Endothelial cell of umbilical vein (primary cell): ENCODE measurements at regions not wholly inside any gene's neighbourhood (a gene's known extent, or its start where the extent isn't known, plus 50 kb on each side); places are given as distances from the start of the nearest gene placed in this dataset.

Experiments
- BruUV-seq: library from RNA; stranded (reverse); fragments of 400-500 nt; replicated peaks from 2 replicates; lab custom pipeline; 2021; lab: Mats Ljungman, UMichigan
- CTCF ChIA-PET: fragments of 300-600, 350-600 bp; sonication (Branson Sonifier 250); formaldehyde crosslinking; loops from one replicate; lab custom pipeline; 2021; ENCODE audit warnings: antibody characterized with exemption, inconsistent platforms; lab: Charles Lee
- POLR2A ChIA-PET: fragments of 300-600, 350-600 bp; sonication (Branson Sonifier 250); formaldehyde crosslinking; loops from one replicate; lab custom pipeline; 2021; ENCODE audit warnings: antibody characterized with exemption, inconsistent platforms; lab: Charles Lee
- DNase-seq: peaks from one replicate; pipeline ENCODE4 v3.0.0-alpha.2; 2011; ENCODE audit warnings: low read depth, low spot score
- FAIRE-seq: peaks from 2 replicates; lab custom pipeline; 2011; peaks lifted over from hg19 to GRCh38; lab: Jason Lieb, UNC
- H2AFZ ChIP-seq: 2 replicates; pipeline ENCODE4 v1.6.0; 2012; ENCODE audit warnings: low read depth, low read length, control low read depth, inconsistent platforms
- H3K27ac ChIP-seq: 2 replicates; pipeline ENCODE4 v1.5.1; 2011; ENCODE audit warnings: low read depth, mild to moderate bottlenecking, control low read depth, low read length, moderate library complexity; ENCODE audit not compliant: insufficient read depth
- H3K27me3 ChIP-seq, 2 experiments: 2 replicates each; pipeline versions ENCODE4 v1.6.0 to v1.6.1; 2011; ENCODE audit warnings: low read length in 2 of 2, mixed read lengths in 1 of 2; ENCODE audit not compliant: control insufficient read depth in 2 of 2, insufficient read depth in 2 of 2
- H3K36me3 ChIP-seq, 2 experiments: 2 replicates in 1 of 2; 3 replicates in 1 of 2; pipeline ENCODE4 v1.5.1; 2011; ENCODE audit warnings: low read length in 2 of 2, mild to moderate bottlenecking in 1 of 2, moderate library complexity in 1 of 2; ENCODE audit not compliant: control insufficient read depth in 2 of 2, insufficient read depth in 2 of 2; ENCODE audit errors: extremely low read depth in 1 of 2
- H3K4me1 ChIP-seq: 3 replicates; pipeline ENCODE4 v1.5.1; 2011; ENCODE audit warnings: mild to moderate bottlenecking, low read length; ENCODE audit not compliant: control insufficient read depth, insufficient read depth; ENCODE audit errors: extremely low read depth
- H3K4me2 ChIP-seq: 2 replicates; pipeline ENCODE4 v1.6.1; 2011; ENCODE audit warnings: low read length, control low read depth, mixed read lengths; ENCODE audit not compliant: insufficient read depth
- H3K4me3 ChIP-seq, 3 experiments: fragments of 200-600 bp in 1 of 3; sonication (generic), shearing (Covaris generic) in 1 of 3; replicated peaks in 1 of 3; 2 replicates each; pipeline ENCODE4 v1.5.1; 2011 to 2016; ENCODE audit warnings: control low read depth in 3 of 3, low read length in 3 of 3, mild to moderate bottlenecking in 2 of 3, inconsistent platforms in 1 of 3, low read depth in 1 of 3, moderate library complexity in 1 of 3; ENCODE audit not compliant: insufficient read depth in 1 of 3
- H3K79me2 ChIP-seq: 2 replicates; pipeline ENCODE4 v1.6.0; 2012; ENCODE audit warnings: low read length, inconsistent platforms; ENCODE audit not compliant: control insufficient read depth, insufficient read depth
- H3K9ac ChIP-seq: replicated peaks from 2 replicates; pipeline ENCODE3; 2011; ENCODE audit warnings: low read length, control low read depth; ENCODE audit not compliant: insufficient read depth; ENCODE audit errors: extremely low read depth
- H3K9me1 ChIP-seq: replicated peaks from 3 replicates; pipeline ENCODE4 v1.6.0; 2011; ENCODE audit warnings: mild to moderate bottlenecking, low read length; ENCODE audit not compliant: control insufficient read depth, insufficient read depth; ENCODE audit errors: extremely low read depth
- H3K9me3 ChIP-seq: replicated peaks from 2 replicates; pipeline ENCODE4 v1.5.1; 2012; ENCODE audit warnings: low read length, inconsistent platforms; ENCODE audit not compliant: control insufficient read depth, insufficient read depth
- H4K20me1 ChIP-seq: replicated peaks from 2 replicates; pipeline ENCODE3; 2011; ENCODE audit warnings: mild to moderate bottlenecking, low read length; ENCODE audit not compliant: control insufficient read depth, insufficient read depth; ENCODE audit errors: extremely low read depth
- CTCF ChIP-seq, 2 donors: IDR thresholded peaks; 1 replicate in 1 of 2; 2 replicates in 1 of 2; pipeline ENCODE4 v1.5.1; 2011; ENCODE audit warnings: low read length in 2 of 2, mild to moderate bottlenecking in 2 of 2, moderate library complexity in 2 of 2, control low read depth in 1 of 2, inconsistent platforms in 1 of 2, low read depth in 1 of 2; ENCODE audit not compliant: insufficient read depth in 1 of 2; ENCODE audit errors: extremely low read depth in 1 of 2
- EZH2 ChIP-seq: IDR thresholded peaks from 2 replicates; pipeline ENCODE4 v1.6.1; 2012; ENCODE audit warnings: borderline replicate concordance, low read depth, mild to moderate bottlenecking, moderate library complexity, low read length, inconsistent platforms; ENCODE audit not compliant: severe bottlenecking
- FOS ChIP-seq: IDR thresholded peaks from 2 replicates; pipeline ENCODE4 v1.6.1; 2011; ENCODE audit warnings: mild to moderate bottlenecking, low read length, moderate library complexity, borderline replicate concordance; ENCODE audit not compliant: insufficient read depth
- GATA2 ChIP-seq: IDR thresholded peaks from 2 replicates; pipeline ENCODE4 v1.7.0; 2011; ENCODE audit warnings: low read depth, mild to moderate bottlenecking, moderate library complexity, mixed read lengths, low read length; ENCODE audit not compliant: insufficient read length, insufficient read depth
- JUN ChIP-seq: IDR thresholded peaks from 2 replicates; pipeline ENCODE4 v1.6.1; 2011; ENCODE audit warnings: borderline replicate concordance, low read depth; ENCODE audit not compliant: insufficient read length, insufficient read depth
- MAX ChIP-seq: IDR thresholded peaks from 2 replicates; pipeline ENCODE4 v1.6.1; 2011; ENCODE audit not compliant: insufficient read depth, insufficient read length
- MYC ChIP-seq: IDR thresholded peaks from one replicate; pipeline ENCODE4 v1.6.1; 2011; ENCODE audit warnings: mild to moderate bottlenecking, low read depth, low read length
- POLR2A ChIP-seq: IDR thresholded peaks from 2 replicates; pipeline ENCODE4 v1.6.1; 2012; ENCODE audit warnings: low read depth, mild to moderate bottlenecking, control low read depth, low read length
- POLR2AphosphoS5 ChIP-seq: IDR thresholded peaks from 2 replicates; pipeline ENCODE4 v1.6.1; 2012; ENCODE audit warnings: low read depth, mild to moderate bottlenecking, control low read depth, low read length, moderate library complexity; ENCODE audit not compliant: insufficient read depth
- dilution Hi-C: fragments of 300-500 bp; cut with MboI; formaldehyde crosslinking; loops from one replicate; pipeline ENCODE4 v1.15.0; 2019; ENCODE audit warnings: low sequenced_read_pairs; ENCODE audit not compliant: extremely low pct_ligation_motif_present
- intact Hi-C: fragments of 100-400 bp; cut with micrococcal nuclease; formaldehyde crosslinking; loops from one replicate; pipeline ENCODE4 v1.10.0; 2022

- intact Hi-C loops (no loop called here), dilution Hi-C loops (no loop called here)
- no TSS peak for BruUV-seq
Measured at GRCh38 chr7:84297616-84298015, 103.0 kb upstream of the SEMA3A start.

More at GRCh38 chr7:84297616-84298015, 103.0 kb upstream of the SEMA3A start:
- Histone ChIP-seq H3K79me2 (no peaks in the 10 kb centered on the region), H4K20me1 (no peaks in the 10 kb centered on the region), H2AFZ (no peak overlapping the region), H3K36me3 (no peaks in the 10 kb centered on the region), H3K4me2 (no peak overlapping the region), H3K27me3 (no peaks in the 10 kb centered on the region), H3K27ac (no peak overlapping the region), H3K9me1 (no peaks in the 10 kb centered on the region), H3K4me3 (no peak overlapping the region), H3K4me1 (no peaks in the 10 kb centered on the region), H3K9ac (no peak overlapping the region), H3K9me3 (no peaks in the 10 kb centered on the region)
- CTCF ChIA-PET, result no interaction called here
- FAIRE-seq (no peak), DNase-seq (no peak)
- POLR2A ChIA-PET, result no interaction called here
- TF ChIP-seq MYC, result no peak
- no peak for TF ChIP-seq FOS
- TF ChIP-seq MAX, result no peak
- TF ChIP-seq CTCF (IDR thresholded peaks at IDR 0.05; ENCODE audit: extremely low read depth in 1 of 2, insufficient read depth in 1 of 2, low read depth in 1 of 2, low read length in 2 of 2), result no peak
- no peak for TF ChIP-seq POLR2A
- no peak for TF ChIP-seq GATA2
- TF ChIP-seq POLR2AphosphoS5, result no peak
- no peak for TF ChIP-seq EZH2
- TF ChIP-seq JUN, result no peak
